ENCODE measurements at regions not wholly inside any gene's neighbourhood (a gene's known extent, or its start where the extent isn't known, plus 50 kb on each side); places are given as distances from the start of the nearest gene placed in this dataset.
"Not testable (repeated sequence)": the region's sequence is repeated elsewhere in the genome, so short reads cannot be mapped to it uniquely, and the experiment has no call there.

DNA sequence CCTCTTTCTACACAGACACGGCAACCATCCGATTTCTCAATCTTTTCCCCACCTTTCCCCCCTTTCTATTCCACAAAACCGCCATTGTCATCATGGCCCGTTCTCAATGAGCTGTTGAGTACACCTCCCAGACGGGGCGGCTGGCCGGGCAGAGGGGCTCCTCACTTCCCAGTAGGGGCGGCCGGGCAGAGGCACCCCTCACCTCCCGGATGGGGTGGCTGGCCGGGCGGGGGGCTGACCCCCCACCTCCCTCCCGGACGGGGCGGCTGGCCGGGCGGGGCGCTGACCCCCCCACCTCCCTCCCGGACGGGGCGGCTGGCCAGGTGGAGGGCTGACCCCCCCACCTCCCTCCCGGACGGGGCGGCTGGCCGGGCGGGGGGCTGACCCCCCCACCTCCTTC is 168.0 kb upstream of the SPRED2 start:
- TF ChIP-seq, protein P1, sequence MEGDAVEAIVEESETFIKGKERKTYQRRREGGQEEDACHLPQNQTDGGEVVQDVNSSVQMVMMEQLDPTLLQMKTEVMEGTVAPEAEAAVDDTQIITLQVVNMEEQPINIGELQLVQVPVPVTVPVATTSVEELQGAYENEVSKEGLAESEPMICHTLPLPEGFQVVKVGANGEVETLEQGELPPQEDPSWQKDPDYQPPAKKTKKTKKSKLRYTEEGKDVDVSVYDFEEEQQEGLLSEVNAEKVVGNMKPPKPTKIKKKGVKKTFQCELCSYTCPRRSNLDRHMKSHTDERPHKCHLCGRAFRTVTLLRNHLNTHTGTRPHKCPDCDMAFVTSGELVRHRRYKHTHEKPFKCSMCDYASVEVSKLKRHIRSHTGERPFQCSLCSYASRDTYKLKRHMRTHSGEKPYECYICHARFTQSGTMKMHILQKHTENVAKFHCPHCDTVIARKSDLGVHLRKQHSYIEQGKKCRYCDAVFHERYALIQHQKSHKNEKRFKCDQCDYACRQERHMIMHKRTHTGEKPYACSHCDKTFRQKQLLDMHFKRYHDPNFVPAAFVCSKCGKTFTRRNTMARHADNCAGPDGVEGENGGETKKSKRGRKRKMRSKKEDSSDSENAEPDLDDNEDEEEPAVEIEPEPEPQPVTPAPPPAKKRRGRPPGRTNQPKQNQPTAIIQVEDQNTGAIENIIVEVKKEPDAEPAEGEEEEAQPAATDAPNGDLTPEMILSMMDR (IDR thresholded peaks at IDR 0.05 in 4 of 5, conservative IDR thresholded peaks at IDR 0.05 in 1 of 5): not testable (repeated sequence)
- TF ChIP-seq POLR2A (IDR thresholded peaks at IDR 0.05): not testable (repeated sequence)
